WTC11 (cell line): ENCODE measurements at regions not wholly inside any gene's neighbourhood (a gene's known extent, or its start where the extent isn't known, plus 50 kb on each side); places are given as distances from the start of the nearest gene placed in this dataset.
"Not testable (repeated sequence)": the region's sequence is repeated elsewhere in the genome, so short reads cannot be mapped to it uniquely, and the experiment has no call there.

Experiments
- ATAC-seq: fragments of 200-7000 bp; cut with Tn5 transposase; 2 replicates; pipeline ENCODE4 v1.10.0; 2021; ENCODE audit warnings: mild to moderate bottlenecking, moderate library complexity
- CTCF ChIA-PET: fragments of 300-600 bp; sonication (Branson Sonifier 250); formaldehyde crosslinking; loops from one replicate; lab custom pipeline; 2021; ENCODE audit warnings: antibody characterized with exemption; lab: Charles Lee
- POLR2A ChIA-PET: fragments of 350-600 bp; sonication (Branson Sonifier 250); formaldehyde crosslinking; loops from one replicate; lab custom pipeline; 2021; ENCODE audit warnings: antibody characterized with exemption; lab: Charles Lee
- DNase-seq: peaks from one replicate; pipeline ENCODE4 v3.0.0; 2021; ENCODE audit warnings: low spot score
- H3K27ac Mint-ChIP-seq: 2 replicates; pipeline ENCODE4 v1.8.0; 2021; ENCODE audit warnings: mixed read lengths
- H3K27me3 Mint-ChIP-seq: 2 replicates; pipeline ENCODE4 v1.8.0; 2021; ENCODE audit warnings: low read depth, mild to moderate bottlenecking, moderate library complexity, mixed read lengths
- H3K36me3 Mint-ChIP-seq: 2 replicates; pipeline ENCODE4 v1.8.0; 2021; ENCODE audit warnings: mixed read lengths
- H3K4me1 Mint-ChIP-seq: 2 replicates; pipeline ENCODE4 v1.8.0; 2022; ENCODE audit warnings: mixed read lengths
- H3K4me3 Mint-ChIP-seq: 2 replicates; pipeline ENCODE4 v1.8.0; 2021; ENCODE audit warnings: mild to moderate bottlenecking, moderate library complexity, mixed read lengths
- H3K9me3 Mint-ChIP-seq: 2 replicates; pipeline ENCODE4 v1.8.0; 2021; ENCODE audit warnings: mixed read lengths
- ARID4B ChIP-seq: sonication (generic); formaldehyde crosslinking; IDR thresholded peaks from 2 replicates; pipeline ENCODE4 v1.8.0; 2023; ENCODE audit warnings: missing genetic modification reagents, mild to moderate bottlenecking, borderline replicate concordance
- CDX4 ChIP-seq: fragments of 250-450 bp; sonication (Bioruptor Pico); IDR thresholded peaks from 2 replicates; pipeline ENCODE4 v1.9.0; 2021; ENCODE audit warnings: moderate library complexity, mild to moderate bottlenecking, inconsistent platforms, borderline replicate concordance
- CREB1 ChIP-seq: sonication (generic); formaldehyde crosslinking; IDR thresholded peaks from 2 replicates; pipeline ENCODE4 v1.8.0; 2023; ENCODE audit warnings: mild to moderate bottlenecking, missing genetic modification reagents
- E2F1 ChIP-seq: sonication (generic); formaldehyde crosslinking; IDR thresholded peaks from 2 replicates; pipeline ENCODE4 v1.8.0; 2022; ENCODE audit warnings: mild to moderate bottlenecking, missing genetic modification reagents
- ESRRA ChIP-seq: sonication (generic); formaldehyde crosslinking; IDR thresholded peaks from 2 replicates; pipeline ENCODE4 v1.8.1; 2022; ENCODE audit warnings: mild to moderate bottlenecking, missing genetic modification reagents, borderline replicate concordance
- FOXK1 ChIP-seq: sonication (generic); formaldehyde crosslinking; IDR thresholded peaks from 2 replicates; pipeline ENCODE4 v1.8.0; 2022; ENCODE audit warnings: mild to moderate bottlenecking, moderate library complexity, missing genetic modification reagents
- GABPB1 ChIP-seq: sonication (generic); formaldehyde crosslinking; IDR thresholded peaks from 2 replicates; pipeline ENCODE4 v1.8.1; 2023; ENCODE audit warnings: mild to moderate bottlenecking, missing genetic modification reagents
- GTF2I ChIP-seq: fragments of 250-450 bp; sonication (Bioruptor Pico); conservative IDR thresholded peaks from 2 replicates; pipeline ENCODE4 v1.4.0; 2021; ENCODE audit warnings: mild to moderate bottlenecking
- HMGA2 ChIP-seq: fragments of 250-450 bp; sonication (Bioruptor Pico); IDR thresholded peaks from 2 replicates; pipeline ENCODE4 v1.4.0; 2021; ENCODE audit warnings: mild to moderate bottlenecking, moderate library complexity
- HMGXB4 ChIP-seq: sonication (generic); formaldehyde crosslinking; IDR thresholded peaks from 2 replicates; pipeline ENCODE4 v1.8.1; 2023; ENCODE audit warnings: mild to moderate bottlenecking, moderate library complexity, missing genetic modification reagents
- MYBL2 ChIP-seq: sonication (generic); formaldehyde crosslinking; IDR thresholded peaks from 2 replicates; pipeline ENCODE4 v1.8.1; 2023; ENCODE audit warnings: mild to moderate bottlenecking, moderate library complexity, missing genetic modification reagents
- RELA ChIP-seq: sonication (generic); formaldehyde crosslinking; IDR thresholded peaks from 2 replicates; pipeline ENCODE4 v1.8.1; 2022; ENCODE audit warnings: missing genetic modification reagents, mild to moderate bottlenecking, borderline replicate concordance
- SP1 ChIP-seq: sonication (generic); formaldehyde crosslinking; conservative IDR thresholded peaks from 2 replicates; pipeline ENCODE4 v1.8.1; 2022; ENCODE audit warnings: missing genetic modification reagents
- USF2 ChIP-seq: sonication (generic); formaldehyde crosslinking; IDR thresholded peaks from 2 replicates; pipeline ENCODE4 v1.8.1; 2023; ENCODE audit warnings: mild to moderate bottlenecking, missing genetic modification reagents, moderate library complexity
- ZNF232 ChIP-seq: sonication (generic); formaldehyde crosslinking; IDR thresholded peaks from 2 replicates; pipeline ENCODE4 v1.8.0; 2022; ENCODE audit warnings: mild to moderate bottlenecking, missing genetic modification reagents
- ZNF317 ChIP-seq: sonication (generic); formaldehyde crosslinking; IDR thresholded peaks from 2 replicates; pipeline ENCODE4 v1.8.1; 2023; ENCODE audit warnings: low read depth, mild to moderate bottlenecking, moderate library complexity, missing genetic modification reagents, borderline replicate concordance
- ZNF512 ChIP-seq: sonication (generic); formaldehyde crosslinking; IDR thresholded peaks from 2 replicates; pipeline ENCODE4 v1.8.1; 2022; ENCODE audit warnings: missing genetic modification reagents, borderline replicate concordance

DNA sequence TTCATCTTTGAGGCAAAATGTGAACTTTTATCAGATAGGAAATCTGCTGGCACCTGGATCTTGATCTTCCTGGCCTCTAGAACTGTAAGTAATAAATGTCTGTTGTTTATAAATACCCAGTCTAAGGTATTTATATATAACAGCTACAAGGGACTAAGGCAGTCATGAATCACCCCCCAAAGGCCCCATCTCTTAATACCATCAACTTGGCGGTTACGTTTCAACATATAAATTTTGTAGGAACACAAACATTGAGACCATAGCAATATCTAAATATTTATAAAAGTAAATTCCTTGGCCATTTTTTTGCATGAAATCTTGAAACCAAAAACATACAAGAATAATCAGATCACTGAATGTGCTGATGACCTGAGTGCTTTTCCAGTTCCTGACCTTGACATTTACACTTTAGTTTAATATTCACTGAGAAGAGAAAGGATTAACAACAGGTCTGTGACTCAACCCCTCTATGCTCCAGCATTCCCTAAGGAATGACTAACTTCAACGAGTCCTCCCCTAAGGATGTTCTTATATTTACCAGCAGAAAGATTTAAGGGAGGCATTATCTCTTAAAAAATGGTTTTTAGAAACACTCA lies 1438.5 kb upstream of the CELF2 start (continued):
- TF ChIP-seq FOXK1 (CRISPR knock-in tag) (no peak), GTF2I (CRISPR knock-in tag) (no peak), ZNF317 (no peak), GABPB1 (CRISPR knock-in tag) (no peak), CREB1 (CRISPR knock-in tag) (no peak), ARID4B (CRISPR knock-in tag) (no peak), ESRRA (CRISPR knock-in tag) (no peak)

DNA sequence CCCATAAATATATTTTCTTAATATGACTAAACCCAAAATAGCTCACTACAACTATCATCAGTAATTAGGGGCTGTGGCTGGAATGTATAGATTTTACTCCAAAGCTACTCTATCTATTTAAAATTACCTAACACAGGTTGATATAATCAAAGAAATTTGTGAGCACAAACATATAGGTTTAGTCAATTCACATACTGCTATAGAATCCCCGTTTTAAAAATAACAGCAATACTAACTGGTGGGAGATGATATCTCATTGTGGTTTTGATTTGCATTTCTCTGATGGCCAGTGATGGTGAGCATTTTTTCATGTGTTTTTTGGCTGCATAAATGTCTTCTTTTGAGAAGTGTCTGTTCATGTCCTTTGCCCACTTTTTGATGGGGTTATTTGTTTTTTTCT lies 1434.9 kb upstream of the CELF2 start:
- H3K4me3 Mint-ChIP-seq, H3K4me1 Mint-ChIP-seq, H3K27ac Mint-ChIP-seq, DNase-seq, H3K9me3 Mint-ChIP-seq, H3K36me3 Mint-ChIP-seq, CTCF ChIA-PET, POLR2A ChIA-PET, ATAC-seq, H3K27me3 Mint-ChIP-seq: not testable (repeated sequence)

- ChIA-PET CTCF (interaction anchor here (1.1 kb wide), 1 partner anchor 12 kb away, joined by 4 read pairs; no protein-coding TSS in a partner anchor), POLR2A (interaction anchor here (0.8 kb wide), 1 partner anchor 9 kb away, joined by 5 read pairs; no protein-coding TSS in a partner anchor)
- Mint-ChIP-seq H3K36me3 (no peaks in the 10 kb centered on the region), H3K27ac (no peak overlapping the region; the same call in 1 of the 2 replicates), H3K27me3 (no peaks in the 10 kb centered on the region), H3K4me3 (no peak overlapping the region), H3K4me1 (peaks cover 14% of the 10 kb centered on the region), H3K9me3 (no peaks in the 10 kb centered on the region)
- DNase-seq: no peak
- ATAC-seq: 0 out of 2 replicates have a peak, but pooled peaks have one; percentile 44
- no peak for TF ChIP-seq ARID4B (CRISPR knock-in tag)
- TF ChIP-seq ZNF512 (CRISPR knock-in tag): no peak
- no peak for TF ChIP-seq RELA
- TF ChIP-seq USF2 (CRISPR knock-in tag): no peak
- no peak for TF ChIP-seq ZNF232 (CRISPR knock-in tag)
- no peak for TF ChIP-seq E2F1 (CRISPR knock-in tag)
- TF ChIP-seq HMGA2: no peak
- no peak for TF ChIP-seq CDX4
- no peak for TF ChIP-seq SP1 (CRISPR knock-in tag)
- no peak for TF ChIP-seq MYBL2 (CRISPR knock-in tag)
- no peak for TF ChIP-seq HMGXB4 (CRISPR knock-in tag)
Measured at GRCh38 chr10:9596368-9596920, 1421.2 kb upstream of the CELF2 start.
